Right atrium auricular region (tissue), 2 donors: ENCODE measurements at regions not wholly inside any gene's neighbourhood (a gene's known extent, or its start where the extent isn't known, plus 50 kb on each side); places are given as distances from the start of the nearest gene placed in this dataset.
A peak's percentile ranks its signal among the peaks of the same experiment; 100 is the strongest.

ENCODE experiments used
- DNase-seq: peaks from one replicate; pipeline ENCODE4 v3.0.0-alpha.2; 2019; ENCODE audit warnings: low spot score
- H3K27ac ChIP-seq, 2 donors: fragments of 200-600 bp; sonication (generic); 1 replicate in 1 of 2; 2 replicates in 1 of 2; pipeline ENCODE4 v1.5.1; 2016 to 2019
- H3K27me3 ChIP-seq, 2 donors: fragments of 200-600 bp; sonication (generic); one replicate each; pipeline versions ENCODE4 v1.5.1 to v1.6.0; 2017 to 2019
- H3K36me3 ChIP-seq: fragments of 200-600 bp; sonication (generic); one replicate; pipeline ENCODE4 v1.5.1; 2016
- H3K4me1 ChIP-seq, 2 donors: fragments of 200-600 bp; sonication (generic); one replicate each; pipeline versions ENCODE4 v1.5.1 to v1.6.0; 2017 to 2019
- H3K4me3 ChIP-seq, 2 donors: fragments of 200-600 bp; sonication (generic); 1 replicate in 1 of 2; 2 replicates in 1 of 2; pipeline ENCODE4 v1.5.1; 2017 to 2019; ENCODE audit warnings: mild to moderate bottlenecking in 1 of 2, moderate library complexity in 1 of 2
- H3K9me3 ChIP-seq, 2 donors: fragments of 200-600 bp; sonication (generic); one replicate each; pipeline ENCODE4 v1.5.1; 2019
- TF ChIP-seq, protein P1 (sequence below), 2 donors: fragments of 200-600 bp; sonication (generic); IDR thresholded peaks; one replicate each; pipeline ENCODE4 v1.5.1; 2019; ENCODE audit warnings: antibody characterized with exemption in 2 of 2

DNA sequence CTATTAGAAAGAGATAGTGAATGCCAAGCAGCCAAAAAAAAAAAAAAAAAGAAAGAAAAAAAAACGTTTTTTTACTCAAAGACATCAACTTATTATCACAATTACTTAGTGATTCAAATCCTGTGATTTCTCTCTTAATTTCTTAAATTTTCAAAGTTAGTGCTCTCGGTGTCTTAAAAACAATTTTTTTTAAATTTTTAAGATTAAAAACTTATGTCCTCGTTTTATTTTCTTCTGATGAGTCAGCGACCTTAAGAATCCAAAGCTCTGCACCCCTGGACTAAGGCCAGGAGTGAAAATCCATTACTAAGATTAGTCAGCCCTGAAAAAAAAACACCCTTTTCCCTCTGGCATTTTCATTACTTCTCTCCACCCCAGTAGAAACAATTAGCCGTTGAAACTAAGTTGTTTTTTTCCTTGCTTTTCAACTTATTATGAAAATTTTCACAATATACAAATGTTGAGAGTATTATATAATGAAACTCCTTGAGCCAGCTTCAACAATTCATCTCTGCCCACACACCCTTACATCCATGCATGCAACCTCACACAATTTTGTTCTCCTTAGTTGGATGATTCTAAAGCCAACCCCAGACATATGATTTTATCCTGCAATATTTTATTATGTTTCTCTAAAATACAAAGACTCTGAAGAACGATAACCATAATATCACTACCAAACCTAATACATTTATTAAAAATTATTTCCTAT, 85.6 kb upstream of the CARMIL1 start:
- DNase-seq, result no peak
- peaks cover 0 to 27% of the 10 kb centered on the region in 2 donors for H3K4me1 ChIP-seq
- peak overlapping the region; percentile 68 to 78 for H3K27ac ChIP-seq
- H3K36me3 ChIP-seq, result no peaks in the 10 kb centered on the region
- no peaks in the 10 kb centered on the region for H3K27me3 ChIP-seq
- TF ChIP-seq, protein P1, sequence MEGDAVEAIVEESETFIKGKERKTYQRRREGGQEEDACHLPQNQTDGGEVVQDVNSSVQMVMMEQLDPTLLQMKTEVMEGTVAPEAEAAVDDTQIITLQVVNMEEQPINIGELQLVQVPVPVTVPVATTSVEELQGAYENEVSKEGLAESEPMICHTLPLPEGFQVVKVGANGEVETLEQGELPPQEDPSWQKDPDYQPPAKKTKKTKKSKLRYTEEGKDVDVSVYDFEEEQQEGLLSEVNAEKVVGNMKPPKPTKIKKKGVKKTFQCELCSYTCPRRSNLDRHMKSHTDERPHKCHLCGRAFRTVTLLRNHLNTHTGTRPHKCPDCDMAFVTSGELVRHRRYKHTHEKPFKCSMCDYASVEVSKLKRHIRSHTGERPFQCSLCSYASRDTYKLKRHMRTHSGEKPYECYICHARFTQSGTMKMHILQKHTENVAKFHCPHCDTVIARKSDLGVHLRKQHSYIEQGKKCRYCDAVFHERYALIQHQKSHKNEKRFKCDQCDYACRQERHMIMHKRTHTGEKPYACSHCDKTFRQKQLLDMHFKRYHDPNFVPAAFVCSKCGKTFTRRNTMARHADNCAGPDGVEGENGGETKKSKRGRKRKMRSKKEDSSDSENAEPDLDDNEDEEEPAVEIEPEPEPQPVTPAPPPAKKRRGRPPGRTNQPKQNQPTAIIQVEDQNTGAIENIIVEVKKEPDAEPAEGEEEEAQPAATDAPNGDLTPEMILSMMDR (IDR thresholded peaks at IDR 0.05), result no peak
- H3K4me3 ChIP-seq, result no peak overlapping the region
- no peaks in the 10 kb centered on the region for H3K9me3 ChIP-seq

DNA sequence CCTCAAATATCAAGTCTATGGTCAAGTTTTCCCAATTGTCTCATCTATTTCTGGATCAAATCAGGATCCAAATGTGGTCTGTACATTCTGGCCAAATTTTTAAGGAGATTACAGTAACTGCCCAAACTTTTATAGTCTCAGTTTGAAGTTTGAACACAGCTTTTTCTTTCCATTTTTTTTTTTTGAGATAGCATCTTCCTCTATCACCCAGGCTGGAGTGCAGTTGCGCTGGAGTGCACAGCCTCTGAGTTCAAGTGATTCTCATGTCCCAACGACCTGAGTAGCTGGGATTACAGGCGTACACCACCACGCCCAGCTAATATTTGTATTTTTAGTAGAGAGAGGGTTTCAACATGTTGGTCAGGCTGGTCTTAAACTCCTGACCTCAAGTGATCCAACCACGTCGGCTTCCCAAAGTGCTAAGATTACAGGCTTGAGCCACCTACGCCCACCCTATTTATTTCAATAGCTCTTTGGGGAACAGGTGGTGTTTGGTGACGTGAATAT, 84.9 kb upstream of the CARMIL1 start:
- no peaks in the 10 kb centered on the region for H3K36me3 ChIP-seq
- TF ChIP-seq, protein P1 (IDR thresholded peaks at IDR 0.05), result no peak
- no peak for DNase-seq
- peaks cover 0 to 27% of the 10 kb centered on the region in 2 donors for H3K4me1 ChIP-seq
- H3K27me3 ChIP-seq, result no peaks in the 10 kb centered on the region
- no peak overlapping the region for H3K4me3 ChIP-seq
- H3K27ac ChIP-seq, result peak overlapping the region; percentile 68 to 78
- H3K9me3 ChIP-seq, result no peaks in the 10 kb centered on the region

DNA sequence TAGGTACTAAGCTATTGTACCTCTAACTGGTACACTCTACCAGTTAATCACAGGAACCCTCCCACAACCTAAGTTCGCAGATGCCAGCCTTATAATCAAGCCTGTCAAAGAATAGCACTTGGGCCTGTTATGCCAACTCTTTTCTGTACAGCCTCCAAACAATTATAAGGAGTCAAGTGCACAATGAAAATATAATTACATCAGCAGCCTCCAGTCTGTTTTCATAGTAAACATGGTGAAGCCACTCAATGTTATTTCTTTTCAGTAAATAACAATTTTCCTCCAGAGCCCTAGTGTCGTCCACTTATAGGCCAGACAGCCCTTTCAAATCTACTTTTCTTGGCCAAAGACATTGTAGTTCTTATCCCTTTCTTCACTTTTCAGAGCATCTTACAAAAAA, 82.7 kb upstream of the CARMIL1 start:
- H3K9me3 ChIP-seq, result no peaks in the 10 kb centered on the region
- H3K4me1 ChIP-seq, result peaks cover 0 to 27% of the 10 kb centered on the region in 2 donors
- H3K27ac ChIP-seq, result no peak overlapping the region
- TF ChIP-seq, protein P1 (IDR thresholded peaks at IDR 0.05), result no peak
- DNase-seq, result no peak
- no peak overlapping the region for H3K4me3 ChIP-seq
- H3K36me3 ChIP-seq, result no peaks in the 10 kb centered on the region
- no peaks in the 10 kb centered on the region for H3K27me3 ChIP-seq

DNA sequence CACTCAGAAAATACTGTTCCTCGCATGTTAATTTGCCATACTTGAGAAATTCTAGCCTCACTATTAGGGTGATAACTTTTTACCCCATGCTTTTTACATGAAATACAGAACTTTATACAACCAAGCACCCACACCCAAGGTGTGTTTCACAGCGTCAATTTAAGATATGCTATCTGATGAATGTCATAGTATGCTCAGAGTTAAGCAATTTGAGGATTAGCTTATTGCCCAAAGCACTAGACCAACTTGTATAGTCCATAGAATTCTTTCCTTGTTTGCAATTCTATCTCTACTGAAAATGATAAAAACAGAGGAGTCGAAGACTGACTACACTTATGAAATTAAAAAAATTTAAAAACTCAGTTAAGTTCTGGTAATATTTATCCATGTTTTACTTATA, 82.1 kb upstream of the CARMIL1 start:
- no peaks in the 10 kb centered on the region for H3K36me3 ChIP-seq
- H3K9me3 ChIP-seq, result no peaks in the 10 kb centered on the region
- no peak overlapping the region for H3K27ac ChIP-seq
- peaks cover 0 to 25% of the 10 kb centered on the region in 2 donors for H3K4me1 ChIP-seq
- H3K27me3 ChIP-seq, result no peaks in the 10 kb centered on the region
- DNase-seq, result no peak
- TF ChIP-seq, protein P1 (IDR thresholded peaks at IDR 0.05), result no peak
- H3K4me3 ChIP-seq, result no peak overlapping the region

DNA sequence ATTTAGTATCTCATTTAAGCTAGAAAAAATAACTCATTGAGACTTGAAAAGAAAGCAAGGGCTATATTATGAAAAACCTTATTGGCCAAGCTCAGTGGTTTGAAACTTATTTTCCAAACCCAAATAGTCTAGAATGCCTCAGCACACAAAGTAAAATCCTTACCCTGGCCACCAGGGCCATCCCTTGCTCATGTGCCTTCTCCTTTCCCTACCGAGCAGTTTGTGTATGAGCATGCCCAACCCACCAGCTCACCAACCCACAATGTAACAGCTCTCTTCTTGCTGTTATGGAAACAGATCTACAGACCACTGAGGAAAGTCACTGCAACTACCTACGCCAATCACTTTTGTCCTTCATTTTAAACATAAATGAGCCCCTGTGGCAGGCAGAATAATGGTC, 79.6 kb upstream of the CARMIL1 start:
- H3K27ac ChIP-seq, result no peak overlapping the region
- no peak for DNase-seq
- no peak overlapping the region for H3K4me3 ChIP-seq
- H3K36me3 ChIP-seq, result no peaks in the 10 kb centered on the region
- TF ChIP-seq, protein P1 (IDR thresholded peaks at IDR 0.05), result no peak
- no peaks in the 10 kb centered on the region for H3K27me3 ChIP-seq
- peaks cover 0 to 4% of the 10 kb centered on the region in 2 donors for H3K4me1 ChIP-seq
- peaks cover 0 to 8% of the 10 kb centered on the region in 2 donors for H3K9me3 ChIP-seq

DNA sequence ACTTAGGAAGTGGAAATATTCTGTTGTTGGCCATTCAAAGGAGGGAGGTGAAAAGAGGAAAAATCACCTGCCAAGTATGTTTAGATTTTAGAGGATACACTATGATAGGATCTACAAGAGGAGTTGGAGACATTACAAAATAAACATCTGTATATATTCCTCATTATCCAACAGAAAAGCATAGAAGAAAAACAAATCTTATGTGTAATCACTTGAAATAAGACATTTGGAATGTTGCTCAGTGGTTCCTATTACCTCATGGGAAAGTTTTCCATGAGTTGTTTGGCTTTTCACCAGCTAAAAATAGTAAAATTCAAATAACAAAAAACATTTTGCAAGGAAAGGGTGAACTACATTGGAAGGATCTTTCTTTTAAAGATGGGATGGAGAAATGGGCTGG, 76.7 kb upstream of the CARMIL1 start:
- Histone ChIP-seq H3K4me3 (no peak overlapping the region), H3K27me3 (no peaks in the 10 kb centered on the region), H3K36me3 (no peaks in the 10 kb centered on the region), H3K27ac (no peak overlapping the region), H3K9me3 (peaks cover 0 to 22% of the 10 kb centered on the region in 2 donors), H3K4me1 (no peaks in the 10 kb centered on the region)
- no peak for DNase-seq
- TF ChIP-seq, protein P1 (IDR thresholded peaks at IDR 0.05), result no peak
